ENCODE measurements at regions not wholly inside any gene's neighbourhood (a gene's known extent, or its start where the extent isn't known, plus 50 kb on each side); places are given as distances from the start of the nearest gene placed in this dataset.

DNA sequence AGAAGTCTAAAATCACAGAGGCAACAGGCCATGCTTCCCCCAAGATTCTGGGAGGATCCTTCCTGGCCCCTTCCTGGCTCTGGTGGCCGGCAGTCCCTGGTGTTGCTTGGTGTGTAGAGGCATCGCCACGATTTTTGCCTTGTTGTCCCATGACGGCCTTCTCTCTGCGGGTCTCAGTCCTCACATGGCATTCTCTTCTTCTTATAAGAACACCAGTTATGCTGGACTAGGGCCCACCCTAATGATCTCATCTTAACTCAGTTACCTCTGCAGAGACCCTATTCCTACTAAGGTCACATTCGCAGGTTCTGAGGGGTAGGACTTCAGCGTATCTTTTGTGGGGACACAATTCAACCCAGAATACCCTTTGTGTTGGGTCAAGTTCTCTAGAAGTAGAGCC, 168.0 kb downstream of the LINC00237 start:
- no peak for DNase-seq (ENCODE audit: low read depth, low spot score)

DNA sequence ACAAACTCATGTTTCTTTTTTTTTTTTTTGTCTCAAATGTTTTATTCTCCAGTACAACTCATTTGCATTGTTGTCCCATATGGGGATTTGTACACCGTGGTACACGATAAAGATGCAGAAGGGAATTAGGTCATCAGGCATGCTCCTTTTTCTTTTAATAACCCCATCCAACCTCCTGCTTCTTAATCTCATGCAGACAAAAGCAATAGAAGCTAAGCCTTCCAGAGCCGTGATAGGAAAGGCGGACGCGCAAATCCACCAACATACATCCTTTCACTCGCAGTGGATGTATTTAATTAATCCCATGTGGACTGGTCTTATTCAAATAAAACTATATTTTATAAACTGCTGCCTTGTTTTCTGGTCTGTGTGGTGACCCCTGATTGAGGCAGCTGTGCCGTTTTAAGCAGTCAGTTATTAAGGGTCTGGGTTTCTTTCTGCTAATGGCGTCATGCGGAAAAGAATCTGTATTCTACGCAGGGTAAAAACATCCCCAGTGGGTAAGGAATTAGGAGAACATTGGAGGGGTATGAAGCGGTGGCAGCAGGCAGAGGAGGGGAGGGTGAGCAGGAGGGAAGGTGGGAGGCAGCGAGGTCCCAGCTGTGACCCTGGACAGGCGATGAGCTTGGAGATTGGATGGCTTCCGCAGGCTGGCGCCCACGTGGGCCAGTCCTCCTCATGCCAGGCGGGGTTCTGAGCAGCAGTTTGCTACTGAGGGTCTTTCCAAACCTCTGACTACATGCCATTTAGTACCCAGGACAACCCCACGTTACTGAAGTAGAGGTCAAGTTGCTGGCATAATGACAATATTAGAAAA, 172.8 kb downstream of the LINC00237 start:
- DNase-seq (ENCODE audit: low read depth, low spot score) = no peak

DNA sequence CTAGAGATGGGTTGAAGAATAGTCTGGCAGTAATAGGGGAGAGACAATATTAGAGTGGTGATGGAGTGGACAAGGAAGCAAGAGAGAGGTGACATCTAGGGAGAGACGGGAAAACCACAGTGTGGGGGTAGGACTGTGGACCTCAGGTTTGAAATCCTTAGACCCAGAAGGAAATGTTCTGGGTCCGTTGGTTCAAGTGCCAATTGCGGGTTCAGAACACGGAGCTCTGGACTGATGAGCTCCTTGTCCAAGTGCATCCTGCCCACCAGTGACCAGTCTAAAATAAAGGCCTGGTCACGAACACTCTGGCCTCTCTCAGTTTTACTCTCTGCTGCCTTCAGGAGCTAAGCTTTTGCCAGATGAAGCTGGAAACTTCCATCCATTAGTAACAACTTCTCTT, 174.0 kb downstream of the LINC00237 start:
- no peak for DNase-seq (ENCODE audit: low read depth, low spot score)

DNA sequence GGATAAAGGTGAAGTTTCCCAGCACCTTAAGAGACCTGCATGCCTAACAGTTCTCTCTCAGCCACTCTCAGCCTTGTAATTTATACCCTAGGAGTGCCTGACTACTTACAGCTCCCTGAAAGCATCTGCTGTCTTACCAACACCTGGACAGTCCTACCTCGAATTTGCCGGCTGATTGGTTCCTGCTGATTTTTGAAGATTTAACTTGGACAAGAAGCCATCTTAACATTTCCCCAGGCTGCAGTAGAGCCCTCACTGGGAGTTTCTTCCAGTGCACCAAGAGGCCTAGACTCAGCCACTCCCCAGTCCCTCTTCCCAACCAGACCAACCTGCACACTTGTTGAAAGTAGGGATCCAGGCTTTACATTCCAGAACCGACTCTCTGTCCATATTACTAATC, 174.5 kb downstream of the LINC00237 start:
- DNase-seq (ENCODE audit: low read depth, low spot score) = no peak

DNA sequence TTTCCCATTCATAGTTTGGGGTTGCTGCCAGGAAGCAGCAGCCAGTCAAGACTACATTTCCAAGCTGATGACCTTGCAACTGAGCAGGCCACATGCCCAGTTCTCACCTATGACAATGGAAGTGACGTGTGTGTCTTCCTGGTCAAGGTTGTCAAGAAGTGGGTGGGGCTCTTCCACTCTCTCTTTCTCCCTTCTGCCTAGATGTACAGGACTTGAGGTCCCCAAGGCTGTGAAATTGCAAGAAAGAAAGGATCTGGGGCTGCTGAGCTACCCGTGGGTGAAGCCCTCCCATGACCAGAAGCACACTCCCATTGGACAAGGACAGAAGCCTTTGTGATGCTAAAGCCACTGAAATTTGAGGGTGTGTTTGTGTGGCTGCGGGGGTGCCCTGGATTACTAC, 175.1 kb downstream of the LINC00237 start:
- no peak for DNase-seq (ENCODE audit: low read depth, low spot score)

DNA sequence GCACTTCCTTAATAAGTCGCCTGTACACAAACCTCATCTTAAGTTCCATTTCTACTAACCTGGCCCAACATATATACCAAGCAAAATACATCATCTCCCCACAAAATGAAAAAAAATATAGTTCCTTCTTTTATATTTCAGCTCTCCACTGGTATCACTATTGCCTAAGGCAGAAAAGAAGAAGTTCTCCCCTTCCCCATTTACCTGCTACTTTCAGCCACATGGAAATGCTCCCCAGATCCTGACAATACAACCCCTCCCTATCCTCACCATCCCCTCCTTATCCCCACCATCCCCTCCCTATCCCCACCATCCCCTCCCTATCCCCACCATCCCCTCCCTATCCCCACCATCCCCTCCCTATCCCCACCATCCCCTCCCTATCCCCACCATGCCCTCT, 175.7 kb downstream of the LINC00237 start:
- no peak for DNase-seq (ENCODE audit: low read depth, low spot score)

DNA sequence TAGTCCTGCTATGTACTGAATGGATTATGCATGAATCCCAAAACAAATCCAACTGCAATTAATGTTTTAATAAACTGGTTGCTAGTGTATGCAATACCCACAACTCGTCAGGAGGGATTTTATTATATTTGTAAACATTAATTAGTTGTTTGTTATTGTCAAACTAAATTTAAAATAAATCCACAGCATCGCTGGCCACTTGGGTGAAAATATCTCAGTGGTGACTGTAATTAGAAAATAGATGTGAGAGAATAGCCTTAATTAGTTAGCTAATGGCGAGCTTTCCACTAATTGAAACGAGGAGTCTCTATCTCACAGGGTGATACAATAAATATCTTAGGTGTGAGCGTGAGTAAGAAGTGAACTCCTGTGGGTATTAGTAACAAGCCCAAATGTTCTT, 176.8 kb downstream of the LINC00237 start:
- no peak for DNase-seq (ENCODE audit: low read depth, low spot score)

DNA sequence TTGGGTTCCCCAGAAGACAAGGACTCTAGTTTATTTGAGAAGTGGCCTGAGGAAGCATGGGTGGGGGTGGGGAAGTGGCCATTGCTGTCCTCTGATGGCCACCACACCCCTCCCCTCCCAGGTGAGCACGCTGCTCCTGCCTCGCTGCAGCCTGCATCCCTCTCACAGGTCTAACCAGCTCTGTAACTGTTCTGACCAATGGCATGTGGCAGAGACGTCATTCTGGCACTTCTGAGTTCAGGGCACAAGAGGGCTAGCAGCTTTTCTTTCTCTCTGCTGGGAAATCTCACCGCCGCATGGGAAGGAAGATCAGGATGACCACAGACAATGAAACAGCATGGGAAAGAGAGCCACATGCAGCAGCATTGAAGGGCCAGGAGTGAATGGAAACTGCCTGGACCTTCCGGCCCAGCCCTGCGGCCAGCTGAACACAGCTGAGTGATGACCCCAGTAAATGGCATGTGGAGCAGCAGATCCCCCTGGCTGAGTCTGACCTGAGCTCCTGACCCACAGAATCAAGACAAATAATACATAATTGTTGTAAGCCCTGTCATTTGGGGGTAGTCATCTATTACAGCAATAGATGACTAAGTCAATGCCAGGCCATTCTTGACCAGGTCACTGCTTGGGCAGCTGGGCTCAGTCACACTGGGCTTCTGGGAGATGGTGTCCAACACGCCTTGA, 179.8 kb downstream of the LINC00237 start:
- DNase-seq (ENCODE audit: low read depth, low spot score) = no peak

DNA sequence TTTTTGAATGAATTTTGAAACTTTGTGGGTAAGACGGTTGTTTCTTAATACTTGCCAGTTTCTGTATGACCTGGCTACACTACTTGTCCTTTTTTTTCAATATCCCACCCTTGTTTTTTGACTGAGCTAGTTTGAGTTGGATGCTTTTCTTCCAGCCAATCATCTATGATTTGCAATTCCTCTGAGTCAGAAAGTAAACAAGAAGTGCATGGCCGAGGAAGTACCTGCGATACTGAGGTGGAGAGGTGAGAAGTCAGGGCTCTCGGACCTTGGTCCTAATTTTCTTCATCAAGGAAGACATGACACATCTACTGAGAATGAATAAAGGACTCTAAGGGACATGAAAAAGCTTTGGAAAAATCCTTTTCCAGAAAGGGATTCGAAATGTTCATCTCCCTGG, 185.7 kb downstream of the LINC00237 start:
- DNase-seq (ENCODE audit: low read depth, low spot score) = no peak

DNA sequence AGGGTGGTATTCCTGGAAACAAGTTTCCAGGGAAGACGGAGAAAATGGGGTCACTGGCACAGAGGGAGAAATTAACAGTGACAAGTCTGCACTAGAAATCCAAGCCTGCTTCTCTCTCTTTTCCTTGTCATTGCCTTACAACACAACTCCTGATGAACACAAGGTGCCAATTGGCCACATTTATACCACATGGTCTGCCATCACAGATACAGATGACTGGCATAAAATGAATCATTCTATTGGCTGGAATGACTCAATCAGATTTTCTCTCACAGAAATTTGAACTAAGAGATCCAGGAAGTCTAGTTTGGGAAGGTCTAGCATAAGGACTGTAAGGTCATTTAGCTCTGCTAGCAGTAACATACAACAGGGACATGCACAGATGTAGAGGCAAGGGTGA, 190.3 kb downstream of the LINC00237 start:
- no peak for DNase-seq (ENCODE audit: low read depth, low spot score)

DNA sequence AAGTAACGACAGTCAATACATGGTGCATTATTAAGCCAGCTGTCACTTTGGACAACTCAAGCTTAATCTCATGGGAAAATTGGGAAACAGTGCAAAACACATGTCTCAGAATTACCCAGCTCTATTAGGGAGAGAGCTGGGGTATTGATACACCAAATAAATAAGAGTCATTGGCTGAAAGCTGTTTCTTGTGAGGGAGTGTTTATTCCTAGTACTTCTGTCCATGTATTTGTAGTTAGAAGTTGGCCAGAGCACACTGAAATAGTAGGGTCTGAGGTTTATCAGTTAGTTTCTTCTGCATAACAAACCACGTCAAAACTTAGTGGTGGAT, 192.0 kb upstream of the RALGAPA2 start:
- no peak for DNase-seq (ENCODE audit: low read depth, low spot score)

DNA sequence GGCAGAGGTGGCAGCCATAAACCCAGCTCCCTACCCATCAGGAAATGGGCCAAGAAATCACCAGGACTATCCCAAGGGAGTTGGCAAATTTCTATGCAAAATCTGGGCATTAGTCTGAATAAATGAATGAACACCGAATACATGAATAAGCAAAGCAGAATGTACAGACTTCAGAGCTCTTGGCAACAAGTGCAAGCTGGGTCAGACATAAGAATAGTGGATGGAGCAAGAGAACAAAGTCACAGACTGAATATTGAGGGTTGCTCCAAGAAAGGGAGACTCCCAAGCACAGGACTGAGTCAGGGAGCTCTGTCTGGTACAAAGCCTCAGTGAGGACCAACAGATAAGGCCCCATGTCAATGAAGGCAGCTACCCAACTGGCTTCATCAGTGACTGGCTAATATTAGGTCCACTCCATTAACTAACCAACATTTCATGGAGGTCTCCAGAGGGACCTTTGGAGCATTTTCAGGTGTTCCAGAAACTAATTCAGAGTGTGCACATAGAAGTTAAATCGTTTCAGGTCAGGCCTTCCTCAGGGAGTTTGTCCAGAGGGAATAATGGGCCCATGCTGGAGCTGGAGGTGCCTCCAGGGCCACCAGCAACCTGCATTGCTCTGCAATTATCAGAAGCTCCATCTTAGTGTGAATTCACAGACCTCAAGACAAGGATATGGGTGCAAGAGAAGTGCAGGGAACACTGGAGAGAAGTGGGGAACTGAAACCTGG, 191.5 kb upstream of the RALGAPA2 start:
- no peak for DNase-seq (ENCODE audit: low read depth, low spot score)

DNA sequence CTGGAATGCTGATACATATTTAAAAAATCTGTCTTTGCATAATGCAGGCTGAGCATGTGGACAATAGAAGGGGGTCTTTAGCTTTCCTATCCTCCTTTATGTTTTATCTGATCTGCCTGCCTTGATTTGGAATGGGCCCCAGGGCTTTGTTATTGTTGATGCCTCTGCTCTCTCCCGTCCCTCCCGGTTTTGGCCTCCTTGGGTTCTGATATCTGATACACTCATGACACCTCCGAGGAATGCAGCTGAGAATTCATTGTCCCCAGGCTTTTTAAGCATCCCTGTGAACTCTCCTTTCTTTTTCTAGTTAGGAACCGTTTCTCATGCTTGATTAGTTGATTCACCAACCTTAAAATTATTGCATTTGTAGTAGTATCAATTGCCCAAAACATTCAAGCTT, 185.5 kb upstream of the RALGAPA2 start:
- DNase-seq (ENCODE audit: low read depth, low spot score) = no peak

DNA sequence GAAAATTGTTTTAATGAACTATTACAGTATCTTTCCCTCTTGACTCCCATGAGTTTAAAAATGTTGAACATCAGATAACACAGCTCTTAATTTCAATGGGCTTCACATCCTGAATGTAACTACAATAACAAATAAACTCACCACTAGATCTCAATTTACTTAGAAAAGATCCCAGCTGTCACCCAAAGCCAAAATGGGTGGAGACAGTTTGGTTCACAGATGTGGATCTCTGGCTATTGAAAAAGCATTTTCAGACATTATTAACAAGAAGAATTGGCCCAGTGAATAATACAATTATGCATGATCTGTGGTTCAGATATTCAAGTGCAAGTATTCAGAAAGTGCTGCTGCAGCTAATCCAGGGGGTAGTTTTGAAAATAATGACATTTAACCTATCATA, 184.7 kb upstream of the RALGAPA2 start:
- no peak for DNase-seq (ENCODE audit: low read depth, low spot score)

DNA sequence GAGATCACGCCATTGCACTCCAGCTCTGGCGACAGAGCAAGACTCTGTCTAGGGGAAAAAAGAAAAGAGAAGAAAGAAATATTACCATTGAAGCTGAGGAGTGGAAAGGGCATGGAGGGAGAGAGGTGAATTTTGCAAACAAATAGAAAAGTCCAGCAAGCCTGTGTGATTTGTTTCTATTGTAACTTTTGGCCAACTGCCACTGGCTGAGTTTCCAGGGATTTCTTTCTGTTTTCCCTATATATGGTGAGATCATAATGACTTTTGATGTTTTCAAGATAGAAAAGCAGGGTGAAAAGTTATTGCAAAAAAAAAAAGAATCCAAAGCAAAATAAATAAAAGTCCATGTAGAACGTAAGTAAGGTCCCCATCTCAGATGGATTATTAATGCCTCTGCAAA, 184.2 kb upstream of the RALGAPA2 start:
- DNase-seq (ENCODE audit: low read depth, low spot score) = no peak

DNA sequence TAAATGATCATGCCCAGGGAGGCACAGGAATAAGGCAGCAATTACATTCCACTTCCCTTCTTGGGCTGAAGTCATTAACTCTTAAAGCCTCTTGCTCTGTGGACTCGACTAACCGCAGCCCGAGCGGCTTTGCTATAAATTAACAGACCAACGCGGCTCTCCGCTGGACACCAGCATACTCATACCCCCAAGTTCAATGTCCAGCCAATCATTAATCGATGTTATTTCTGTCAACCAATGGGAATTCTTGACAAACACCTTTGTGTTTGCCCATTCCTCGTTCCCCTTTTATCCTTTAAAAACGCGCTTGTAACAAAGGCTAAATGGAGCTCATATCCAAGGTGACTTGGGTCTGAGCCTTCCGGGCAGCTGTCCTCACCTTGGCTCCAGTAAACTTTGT, 183.1 kb upstream of the RALGAPA2 start:
- no peak for DNase-seq (ENCODE audit: low read depth, low spot score)

DNA sequence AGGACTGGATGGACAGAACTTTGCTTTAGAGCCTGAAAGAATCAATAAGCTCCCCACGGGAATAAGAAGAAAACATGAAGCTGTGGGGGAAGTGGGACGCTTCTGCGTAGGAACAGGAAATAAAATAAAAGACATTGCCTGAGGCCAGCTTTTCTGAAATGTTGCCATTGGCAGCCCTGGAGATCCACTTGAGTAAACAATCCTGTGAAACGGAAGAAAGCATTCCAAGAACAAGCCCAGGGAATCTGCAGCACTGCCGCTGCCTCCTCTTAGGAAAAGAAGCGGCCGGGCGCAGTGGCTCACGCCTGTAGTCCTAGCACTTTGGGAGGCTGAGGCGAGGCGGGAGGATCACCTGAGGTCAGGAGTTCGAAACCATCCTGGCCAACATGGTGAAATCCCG, 182.3 kb upstream of the RALGAPA2 start:
- DNase-seq (ENCODE audit: low read depth, low spot score) = no peak

DNA sequence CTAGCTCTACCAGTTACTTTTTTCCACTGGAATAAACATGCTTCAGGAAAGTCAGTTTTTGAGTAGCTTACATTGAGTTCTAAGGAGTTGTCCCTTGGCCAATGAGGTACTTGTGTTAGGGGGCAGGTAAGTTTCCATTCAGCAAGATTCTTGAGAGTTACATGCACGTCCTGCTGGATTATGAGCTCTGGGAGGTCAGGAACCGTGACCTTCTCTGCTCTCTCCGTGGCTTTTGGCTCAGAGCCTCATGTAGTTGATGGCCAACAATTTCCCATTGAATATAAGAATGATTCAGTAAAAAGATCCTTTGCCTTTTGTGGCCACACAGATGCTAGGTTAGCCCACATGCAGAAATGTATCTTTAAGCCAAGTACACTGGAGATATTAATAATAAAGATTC, 181.8 kb upstream of the RALGAPA2 start:
- DNase-seq (ENCODE audit: low read depth, low spot score) = no peak

DNA sequence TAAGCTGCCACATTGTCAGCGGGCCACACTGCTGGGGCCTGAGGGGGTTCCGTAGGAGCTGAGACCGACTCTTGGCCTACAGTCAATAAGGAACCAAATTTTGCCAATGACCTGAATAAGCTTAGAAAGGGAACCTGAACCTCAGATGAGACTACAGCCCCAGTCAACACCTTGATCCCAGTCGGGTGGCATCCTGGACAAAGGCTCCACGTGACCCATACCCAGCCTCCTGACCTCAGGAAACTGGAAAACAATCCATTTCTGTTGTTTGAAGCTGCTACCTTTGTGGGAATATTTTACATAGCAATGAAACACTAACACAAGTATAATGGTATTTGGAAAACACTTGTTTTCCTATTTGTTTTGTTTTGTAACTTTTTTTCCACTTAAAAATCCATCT, 179.9 kb upstream of the RALGAPA2 start:
- no peak for DNase-seq (ENCODE audit: low read depth, low spot score)

DNA sequence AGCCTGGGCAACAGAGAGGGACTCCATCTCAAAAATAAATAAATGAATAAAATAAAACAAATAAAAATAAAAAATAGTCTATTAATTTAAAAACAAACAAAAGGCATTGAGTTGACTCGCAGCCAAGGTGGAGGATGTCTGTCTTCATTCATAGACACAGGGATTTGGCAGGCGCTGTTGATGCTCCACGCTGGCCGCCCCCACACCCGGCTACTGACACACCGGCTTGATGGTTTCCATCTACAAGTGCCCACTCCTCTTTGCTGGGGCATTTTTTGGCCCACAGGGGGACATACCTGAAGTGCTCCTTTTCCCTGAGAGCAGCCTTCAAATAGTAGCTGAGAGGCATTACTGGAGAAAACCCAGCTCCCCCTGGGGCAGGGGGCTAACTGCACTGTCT, 178.3 kb upstream of the RALGAPA2 start:
- DNase-seq (ENCODE audit: low read depth, low spot score) = no peak

DNA sequence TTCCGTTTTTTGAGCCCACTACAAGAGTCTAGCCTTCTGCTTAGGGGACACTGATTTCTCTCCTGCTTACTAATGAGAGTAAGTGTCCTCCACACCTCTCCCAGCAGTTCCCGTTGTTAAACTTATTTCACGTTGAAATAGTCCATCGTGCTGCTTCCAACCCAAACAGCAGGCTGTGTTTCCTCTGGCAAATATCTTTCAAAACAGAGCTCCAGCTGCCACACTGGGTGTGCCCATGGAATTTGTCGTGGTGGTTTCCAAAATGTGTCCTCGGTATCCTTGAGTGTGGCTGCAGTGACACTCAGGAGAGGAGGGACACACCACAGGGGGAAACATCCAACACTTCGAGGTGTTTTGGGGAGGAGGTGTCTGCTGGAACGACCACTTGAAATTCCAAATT, 176.5 kb upstream of the RALGAPA2 start:
- DNase-seq (ENCODE audit: low read depth, low spot score) = no peak

DNA sequence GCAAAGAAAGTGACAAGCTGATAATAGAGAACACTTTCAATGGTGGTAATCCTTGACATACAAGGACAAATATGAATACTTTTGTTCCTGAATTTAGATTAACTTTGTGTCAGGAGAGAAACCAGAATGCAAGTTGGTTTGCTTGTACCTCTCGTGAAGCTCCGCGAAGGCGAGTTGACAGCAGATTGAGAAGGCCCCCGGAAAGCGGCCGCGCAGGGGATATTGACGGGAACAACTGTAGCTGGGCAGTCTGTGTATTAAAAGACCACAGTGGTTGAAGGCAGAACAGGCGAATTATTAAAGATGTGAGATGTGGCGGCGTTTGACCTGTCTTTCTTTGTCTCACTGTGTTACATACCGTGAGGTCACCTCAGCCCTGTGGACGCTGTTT, 175.8 kb upstream of the RALGAPA2 start:
- no peak for DNase-seq (ENCODE audit: low read depth, low spot score)
